GM23338 (cell line): ENCODE measurements at regions not wholly inside any gene's neighbourhood (a gene's known extent, or its start where the extent isn't known, plus 50 kb on each side); places are given as distances from the start of the nearest gene placed in this dataset.

Experiments
- ATAC-seq: fragments of 200-7000 bp; cut with Tn5 transposase; 3 replicates; pipeline ENCODE4 v1.9.1; 2020
- DNase-seq: peaks from one replicate; pipeline ENCODE4 v3.0.0-alpha.2; 2015; ENCODE audit warnings: low spot score
- H2AFZ ChIP-seq: fragments of 200-600 bp; sonication (generic); 2 replicates; pipeline ENCODE4 v1.8.0; 2016; ENCODE audit warnings: antibody characterized with exemption, mild to moderate bottlenecking, moderate library complexity
- H3F3A ChIP-seq: fragments of 200-600 bp; sonication (generic); replicated peaks from 2 replicates; pipeline ENCODE4 v1.8.0; 2017; ENCODE audit warnings: antibody characterized with exemption, mixed run types, low read depth
- H3K27ac ChIP-seq: fragments of 200-600 bp; sonication (generic); 2 replicates; pipeline ENCODE4 v1.6.1; 2016; ENCODE audit warnings: low read depth
- H3K27me3 ChIP-seq: fragments of 200-600 bp; sonication (generic); 2 replicates; pipeline ENCODE4 v1.8.0; 2016; ENCODE audit warnings: mild to moderate bottlenecking, mixed run types, moderate library complexity; ENCODE audit not compliant: insufficient read depth
- H3K36me3 ChIP-seq: fragments of 200-600 bp; sonication (generic); 2 replicates; pipeline ENCODE4 v1.8.0; 2016; ENCODE audit warnings: mild to moderate bottlenecking; ENCODE audit not compliant: insufficient read depth
- H3K4me1 ChIP-seq: fragments of 200-600 bp; sonication (generic); 2 replicates; pipeline ENCODE4 v1.8.0; 2016; ENCODE audit warnings: mild to moderate bottlenecking, moderate library complexity; ENCODE audit not compliant: insufficient read depth
- H3K4me2 ChIP-seq: fragments of 200-600 bp; sonication (generic); 2 replicates; pipeline ENCODE4 v1.7.1; 2017; ENCODE audit warnings: mixed run types
- H3K4me3 ChIP-seq: fragments of 200-600 bp; sonication (generic); 2 replicates; pipeline ENCODE4 v1.6.1; 2016; ENCODE audit warnings: mixed run types
- H3K79me2 ChIP-seq: fragments of 200-600 bp; sonication (generic); replicated peaks from 2 replicates; pipeline ENCODE4 v1.8.0; 2017; ENCODE audit warnings: mild to moderate bottlenecking; ENCODE audit not compliant: insufficient read depth
- H3K9me2 ChIP-seq: fragments of 200-600 bp; sonication (generic); 2 replicates; pipeline ENCODE4 v1.8.0; 2017; ENCODE audit not compliant: insufficient read depth
- H4K20me1 ChIP-seq: fragments of 200-600 bp; sonication (generic); replicated peaks from 2 replicates; pipeline ENCODE4 v1.8.0; 2017; ENCODE audit warnings: mild to moderate bottlenecking; ENCODE audit not compliant: insufficient read depth
- H3K27ac Mint-ChIP-seq: 2 replicates; pipeline ENCODE4 v1.8.0; 2020; ENCODE audit warnings: inconsistent platforms, mild to moderate bottlenecking, moderate library complexity, mixed read lengths
- H3K27me3 Mint-ChIP-seq: 3 replicates; pipeline ENCODE4 v1.8.0; 2022; ENCODE audit warnings: low read depth, mild to moderate bottlenecking, moderate library complexity, mixed read lengths, inconsistent platforms; ENCODE audit not compliant: insufficient read depth, poor library complexity
- H3K36me3 Mint-ChIP-seq: 3 replicates; pipeline ENCODE4 v1.8.0; 2021; ENCODE audit warnings: low read depth, mild to moderate bottlenecking, inconsistent platforms, moderate library complexity, mixed read lengths
- H3K4me1 Mint-ChIP-seq: 3 replicates; pipeline ENCODE4 v1.8.0; 2020; ENCODE audit warnings: mild to moderate bottlenecking, inconsistent platforms, mixed read lengths
- H3K4me3 Mint-ChIP-seq: 3 replicates; pipeline ENCODE4 v1.8.0; 2021; ENCODE audit warnings: moderate library complexity, mild to moderate bottlenecking, inconsistent platforms, mixed read lengths
- H3K9me3 Mint-ChIP-seq: 3 replicates; pipeline ENCODE4 v1.8.0; 2020; ENCODE audit warnings: moderate library complexity, mild to moderate bottlenecking, inconsistent platforms, mixed read lengths
- CREB1 ChIP-seq: fragments of 250-450 bp; sonication (Bioruptor Pico); IDR thresholded peaks from 2 replicates; pipeline ENCODE4 v1.5.0; 2020; ENCODE audit warnings: low read depth, mild to moderate bottlenecking, moderate library complexity
- EZH2 ChIP-seq: fragments of 200-600 bp; sonication (generic); IDR thresholded peaks from one replicate; pipeline ENCODE4 v1.8.0; 2017; ENCODE audit warnings: antibody characterized with exemption, mild to moderate bottlenecking, low read depth; ENCODE audit not compliant: unreplicated experiment
- EZH2phosphoT487 ChIP-seq: fragments of 200-600 bp; sonication (generic); IDR thresholded peaks from one replicate; pipeline ENCODE4 v1.8.1; 2018; ENCODE audit warnings: antibody characterized with exemption; ENCODE audit not compliant: unreplicated experiment
- JUNB ChIP-seq: IDR thresholded peaks from one replicate; pipeline ENCODE4 v1.6.1; 2016; ENCODE audit warnings: antibody characterized with exemption; ENCODE audit not compliant: unreplicated experiment
- NANOG ChIP-seq: IDR thresholded peaks from 2 replicates; pipeline ENCODE4 v1.6.1; 2016; ENCODE audit warnings: antibody characterized with exemption, borderline replicate concordance
- POLR2AphosphoS5 ChIP-seq: IDR thresholded peaks from 2 replicates; pipeline ENCODE4 v1.6.1; 2016; ENCODE audit warnings: antibody characterized with exemption, low read depth
- STAT1 ChIP-seq: IDR thresholded peaks from one replicate; pipeline ENCODE4 v1.6.1; 2016; ENCODE audit warnings: antibody characterized with exemption; ENCODE audit not compliant: unreplicated experiment
- ZNF331 ChIP-seq: fragments of 250-450 bp; sonication (Bioruptor Pico); IDR thresholded peaks from 2 replicates; pipeline ENCODE4 v1.5.0; 2020; ENCODE audit warnings: low read depth, mild to moderate bottlenecking, moderate library complexity
- TF ChIP-seq, protein P1 (sequence below): IDR thresholded peaks from one replicate; pipeline ENCODE4 v1.6.1; 2018; ENCODE audit warnings: antibody characterized with exemption; ENCODE audit not compliant: unreplicated experiment

DNA sequence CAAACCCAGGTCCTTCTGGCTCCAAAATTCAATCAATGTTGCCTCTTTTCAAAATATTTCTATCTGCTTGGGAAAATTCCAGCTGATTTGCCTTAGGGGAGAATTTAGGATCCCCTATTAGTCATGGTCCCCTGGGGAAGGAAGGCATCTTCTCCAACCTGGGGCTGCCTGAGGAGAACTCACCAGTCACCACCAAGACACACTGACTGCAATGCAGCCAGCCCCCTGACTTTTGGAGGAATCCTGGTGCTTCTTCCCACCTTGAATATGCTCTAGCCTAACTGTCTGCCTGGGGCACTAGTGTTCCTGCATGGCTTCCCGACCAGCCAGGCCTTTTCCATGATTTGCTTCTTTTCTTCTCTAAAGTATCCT is 71.8 kb upstream of the BCL2L14 start:
- H3K4me3 ChIP-seq = no peak overlapping the region
- no peaks in the 10 kb centered on the region for H3F3A ChIP-seq
- ATAC-seq = no peak
- H2AFZ ChIP-seq = no peak overlapping the region
- Mint-ChIP-seq H3K4me3 (no peak overlapping the region), H3K4me1 (no peaks in the 10 kb centered on the region), H3K27ac (no peak overlapping the region), H3K27me3 (peaks cover 2% of the 10 kb centered on the region), H3K36me3 (no peaks in the 10 kb centered on the region), H3K9me3 (no peaks in the 10 kb centered on the region)
- no peaks in the 10 kb centered on the region for H4K20me1 ChIP-seq
- no peaks in the 10 kb centered on the region for H3K27me3 ChIP-seq
- no peak for DNase-seq
- H3K27ac ChIP-seq = no peak overlapping the region
- H3K4me1 ChIP-seq = no peaks in the 10 kb centered on the region
- TF ChIP-seq NANOG (no peak), ZNF331 (CRISPR knock-in tag) (no peak), JUNB (no peak), POLR2AphosphoS5 (no peak), EZH2phosphoT487 (no peak), STAT1 (no peak), EZH2 (no peak)
- TF ChIP-seq, protein P1, sequence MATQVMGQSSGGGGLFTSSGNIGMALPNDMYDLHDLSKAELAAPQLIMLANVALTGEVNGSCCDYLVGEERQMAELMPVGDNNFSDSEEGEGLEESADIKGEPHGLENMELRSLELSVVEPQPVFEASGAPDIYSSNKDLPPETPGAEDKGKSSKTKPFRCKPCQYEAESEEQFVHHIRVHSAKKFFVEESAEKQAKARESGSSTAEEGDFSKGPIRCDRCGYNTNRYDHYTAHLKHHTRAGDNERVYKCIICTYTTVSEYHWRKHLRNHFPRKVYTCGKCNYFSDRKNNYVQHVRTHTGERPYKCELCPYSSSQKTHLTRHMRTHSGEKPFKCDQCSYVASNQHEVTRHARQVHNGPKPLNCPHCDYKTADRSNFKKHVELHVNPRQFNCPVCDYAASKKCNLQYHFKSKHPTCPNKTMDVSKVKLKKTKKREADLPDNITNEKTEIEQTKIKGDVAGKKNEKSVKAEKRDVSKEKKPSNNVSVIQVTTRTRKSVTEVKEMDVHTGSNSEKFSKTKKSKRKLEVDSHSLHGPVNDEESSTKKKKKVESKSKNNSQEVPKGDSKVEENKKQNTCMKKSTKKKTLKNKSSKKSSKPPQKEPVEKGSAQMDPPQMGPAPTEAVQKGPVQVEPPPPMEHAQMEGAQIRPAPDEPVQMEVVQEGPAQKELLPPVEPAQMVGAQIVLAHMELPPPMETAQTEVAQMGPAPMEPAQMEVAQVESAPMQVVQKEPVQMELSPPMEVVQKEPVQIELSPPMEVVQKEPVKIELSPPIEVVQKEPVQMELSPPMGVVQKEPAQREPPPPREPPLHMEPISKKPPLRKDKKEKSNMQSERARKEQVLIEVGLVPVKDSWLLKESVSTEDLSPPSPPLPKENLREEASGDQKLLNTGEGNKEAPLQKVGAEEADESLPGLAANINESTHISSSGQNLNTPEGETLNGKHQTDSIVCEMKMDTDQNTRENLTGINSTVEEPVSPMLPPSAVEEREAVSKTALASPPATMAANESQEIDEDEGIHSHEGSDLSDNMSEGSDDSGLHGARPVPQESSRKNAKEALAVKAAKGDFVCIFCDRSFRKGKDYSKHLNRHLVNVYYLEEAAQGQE = no peak
- no peaks in the 10 kb centered on the region for H3K36me3 ChIP-seq
- H3K9me2 ChIP-seq = no peaks in the 10 kb centered on the region; the same call in 1 of the 2 replicates
- no peaks in the 10 kb centered on the region for H3K79me2 ChIP-seq
- no peak overlapping the region for H3K4me2 ChIP-seq

DNA sequence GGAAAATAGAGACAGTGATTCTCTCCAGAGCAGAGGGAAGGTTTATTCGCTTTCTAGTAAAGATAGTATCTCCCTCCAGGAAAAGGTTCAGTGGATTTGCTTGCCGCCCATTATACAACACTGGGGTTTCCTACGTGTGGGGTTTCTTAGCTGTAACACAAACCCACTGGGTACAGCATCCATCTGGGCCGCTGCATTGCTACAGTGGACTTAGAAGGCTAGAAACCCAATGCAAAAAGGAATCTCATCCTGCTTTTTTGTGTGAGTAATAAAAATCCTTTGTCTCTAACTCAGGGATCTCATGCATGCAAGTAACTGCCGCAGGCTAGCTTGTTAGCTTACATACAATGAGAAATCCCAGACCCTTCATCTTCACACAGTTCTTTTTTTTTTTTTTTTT is 67.1 kb upstream of the BCL2L14 start:
- H3K79me2 ChIP-seq = no peaks in the 10 kb centered on the region
- TF ChIP-seq STAT1 (no peak), NANOG (no peak), CREB1 (CRISPR knock-in tag) (no peak)
- H3K36me3 ChIP-seq = no peaks in the 10 kb centered on the region
- no peak overlapping the region for H2AFZ ChIP-seq
- Mint-ChIP-seq H3K27ac (no peak overlapping the region), H3K27me3 (peaks cover 10% of the 10 kb centered on the region), H3K36me3 (peaks cover 4% of the 10 kb centered on the region; the same call in 1 of the 3 replicates), H3K4me3 (no peak overlapping the region), H3K4me1 (peaks cover 11% of the 10 kb centered on the region), H3K9me3 (peaks cover 4% of the 10 kb centered on the region; the same call in 2 of the 3 replicates)
- ATAC-seq (no peak), DNase-seq (no peak)
- H3K27ac ChIP-seq = no peak overlapping the region
- H4K20me1 ChIP-seq = no peaks in the 10 kb centered on the region
- H3K27me3 ChIP-seq = no peaks in the 10 kb centered on the region
- no peaks in the 10 kb centered on the region; the same call in 1 of the 2 replicates for H3K9me2 ChIP-seq
- H3K4me2 ChIP-seq = no peak overlapping the region
- peaks cover 7% of the 10 kb centered on the region for H3K4me1 ChIP-seq
- no peaks in the 10 kb centered on the region; the same call in 1 of the 2 replicates for H3F3A ChIP-seq
- H3K4me3 ChIP-seq = no peak overlapping the region
